ENCODE measurements at regions not wholly inside any gene's neighbourhood (a gene's known extent, or its start where the extent isn't known, plus 50 kb on each side); places are given as distances from the start of the nearest gene placed in this dataset.

GRCh38 chr9:11457825-11458790, 845.3 kb upstream of the PTPRD start:
- Mint-ChIP-seq H3K9me3 (ENCODE audit: low read depth) (no peaks in the 10 kb centered on the region), H3K4me3 (ENCODE audit: unreplicated experiment) (no peak overlapping the region), H3K4me1 (ENCODE audit: low read depth) (peaks cover 19% of the 10 kb centered on the region), H3K27ac (ENCODE audit: unreplicated experiment) (no peak overlapping the region), H3K36me3 (ENCODE audit: low read depth) (no peaks in the 10 kb centered on the region), H3K27me3 (ENCODE audit: low read depth) (no peaks in the 10 kb centered on the region)
- no peak for DNase-seq (ENCODE audit: low spot score)
- TF ChIP-seq CTCF (IDR thresholded peaks at IDR 0.05) = no peak

DNA sequence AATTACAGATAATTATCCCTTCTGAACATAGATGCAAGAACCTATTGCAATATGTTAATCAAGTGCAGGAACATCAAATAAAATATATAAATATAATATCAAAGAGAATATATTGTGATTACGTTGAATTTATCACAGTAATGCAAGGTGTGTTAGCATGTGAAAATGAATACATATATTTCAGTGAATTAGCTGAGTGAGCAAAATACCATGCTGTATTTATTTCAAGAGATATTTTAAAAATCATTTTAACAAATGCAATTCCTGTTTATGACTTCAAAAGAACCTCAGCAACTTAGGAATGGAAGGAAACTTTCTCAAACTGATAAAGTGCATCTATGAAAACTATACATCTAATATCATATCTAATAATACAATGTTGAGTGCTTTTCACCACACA, 856.9 kb upstream of the PTPRD start:
- no peak for TF ChIP-seq CTCF (IDR thresholded peaks at IDR 0.05)
- Mint-ChIP-seq H3K27ac (ENCODE audit: unreplicated experiment) (no peak overlapping the region), H3K4me3 (ENCODE audit: unreplicated experiment) (no peak overlapping the region), H3K4me1 (ENCODE audit: low read depth) (no peaks in the 10 kb centered on the region), H3K9me3 (ENCODE audit: low read depth) (peaks cover 2% of the 10 kb centered on the region), H3K36me3 (ENCODE audit: low read depth) (no peaks in the 10 kb centered on the region), H3K27me3 (ENCODE audit: low read depth) (no peaks in the 10 kb centered on the region)
- DNase-seq (ENCODE audit: low spot score) = no peak

GRCh38 chr9:11471321-11471720, 858.5 kb upstream of the PTPRD start:
- no peaks in the 10 kb centered on the region for H3K4me1 Mint-ChIP-seq (ENCODE audit: low read depth)

GRCh38 chr9:11500780-11501179, 888.0 kb upstream of the PTPRD start:
- Mint-ChIP-seq H3K9me3 (ENCODE audit: low read depth) (no peaks in the 10 kb centered on the region), H3K4me1 (ENCODE audit: low read depth) (no peaks in the 10 kb centered on the region), H3K4me3 (ENCODE audit: unreplicated experiment) (no peak overlapping the region), H3K27me3 (ENCODE audit: low read depth) (no peaks in the 10 kb centered on the region), H3K36me3 (ENCODE audit: low read depth) (no peaks in the 10 kb centered on the region), H3K27ac (ENCODE audit: unreplicated experiment) (no peak overlapping the region)
- no peak for DNase-seq (ENCODE audit: low spot score)
- no peak for TF ChIP-seq CTCF (IDR thresholded peaks at IDR 0.05)

More at GRCh38 chr9:11471321-11471720, 858.5 kb upstream of the PTPRD start:
- no peak overlapping the region for H3K27ac Mint-ChIP-seq (ENCODE audit: unreplicated experiment)
- H3K27me3 Mint-ChIP-seq (ENCODE audit: low read depth) = no peaks in the 10 kb centered on the region
- H3K4me3 Mint-ChIP-seq (ENCODE audit: unreplicated experiment) = no peak overlapping the region
- no peaks in the 10 kb centered on the region for H3K36me3 Mint-ChIP-seq (ENCODE audit: low read depth)
- no peak for TF ChIP-seq CTCF (IDR thresholded peaks at IDR 0.05)
- DNase-seq (ENCODE audit: low spot score) = peak; percentile 73
- H3K9me3 Mint-ChIP-seq (ENCODE audit: low read depth) = no peaks in the 10 kb centered on the region

GRCh38 chr9:11506980-11507379, 894.2 kb upstream of the PTPRD start:
- Mint-ChIP-seq H3K4me1 (ENCODE audit: low read depth) (no peaks in the 10 kb centered on the region), H3K4me3 (ENCODE audit: unreplicated experiment) (no peak overlapping the region), H3K27me3 (ENCODE audit: low read depth) (no peaks in the 10 kb centered on the region), H3K36me3 (ENCODE audit: low read depth) (no peaks in the 10 kb centered on the region), H3K9me3 (ENCODE audit: low read depth) (no peaks in the 10 kb centered on the region), H3K27ac (ENCODE audit: unreplicated experiment) (no peak overlapping the region)
- no peak for TF ChIP-seq CTCF (IDR thresholded peaks at IDR 0.05)
- DNase-seq (ENCODE audit: low spot score) = no peak

Measured in chondrocyte (in vitro differentiated cells).